Gastrocnemius medialis (tissue), 4 donors: ENCODE measurements at regions not wholly inside any gene's neighbourhood (a gene's known extent, or its start where the extent isn't known, plus 50 kb on each side); places are given as distances from the start of the nearest gene placed in this dataset.

ENCODE experiments used
- ATAC-seq, 2 donors: fragments of 150-250 bp; one replicate each; pipeline ENCODE4 v1.9.1; 2016
- DNase-seq, 2 donors: peaks; one replicate each; pipeline ENCODE4 v3.0.0-alpha.2; 2019
- H3K27ac ChIP-seq, 4 donors: fragments of 200-600 bp; sonication (generic); 1 replicate in 1 of 4; 2 replicates in 3 of 4; pipeline ENCODE4 v1.5.1; 2016 to 2018; ENCODE audit warnings: mild to moderate bottlenecking in 2 of 4, moderate library complexity in 1 of 4
- H3K27me3 ChIP-seq, 3 donors: fragments of 200-600 bp; sonication (generic) in 2 of 3; 1 replicate in 1 of 3; 2 replicates in 2 of 3; pipeline versions ENCODE4 v1.5.1 to v1.6.0; 2016 to 2019; ENCODE audit warnings: mild to moderate bottlenecking in 1 of 3, moderate library complexity in 1 of 3
- H3K36me3 ChIP-seq, 2 donors: fragments of 200-600 bp; sonication (generic) in 1 of 2; one replicate each; pipeline ENCODE4 v1.5.1; 2017 to 2018
- H3K4me1 ChIP-seq, 2 donors: fragments of 200-600 bp; sonication (generic) in 1 of 2; one replicate each; pipeline ENCODE4 v1.5.1; 2016 to 2017; ENCODE audit warnings: mild to moderate bottlenecking in 2 of 2
- H3K4me3 ChIP-seq, 4 donors: fragments of 200-600 bp; sonication (generic) in 3 of 4; 1 replicate in 1 of 4; 2 replicates in 3 of 4; pipeline ENCODE4 v1.5.1; 2016 to 2019; ENCODE audit warnings: mild to moderate bottlenecking in 2 of 4
- H3K9me3 ChIP-seq, 3 donors: fragments of 200-600 bp; sonication (generic) in 2 of 3; 1 replicate in 1 of 3; 2 replicates in 2 of 3; pipeline ENCODE4 v1.5.1; 2016 to 2019
- POLR2A ChIP-seq, 2 donors: fragments of 450-650 bp; IDR thresholded peaks; one replicate each; pipeline ENCODE4 v1.6.1; 2017; ENCODE audit warnings: antibody characterized with exemption in 2 of 2, mild to moderate bottlenecking in 2 of 2, moderate library complexity in 2 of 2
- in situ Hi-C, 4 donors: fragments of 200-750 bp; cut with MboI; loops; one replicate each; pipeline versions ENCODE4 v1.15.0 to v1.8.0; 2017; ENCODE audit warnings: low sequenced_read_pairs in 4 of 4
- intact Hi-C: fragments of 100-400 bp; cut with DNase I; formaldehyde crosslinking; loops from one replicate; pipeline ENCODE4 v1.15.1; 2023; ENCODE audit warnings: low total_unique reads
- TF ChIP-seq, protein P1 (sequence below), 5 experiments: fragments of 450-650 bp in 3 of 5; fragments of 200-600 bp in 2 of 5; sonication (generic) in 2 of 5; IDR thresholded peaks in 4 of 5; conservative IDR thresholded peaks in 1 of 5; 1 replicate in 4 of 5; 2 replicates in 1 of 5; pipeline ENCODE4 v1.5.1; 2016 to 2019; ENCODE audit warnings: antibody characterized with exemption in 5 of 5, mild to moderate bottlenecking in 3 of 5, moderate library complexity in 3 of 5

DNA sequence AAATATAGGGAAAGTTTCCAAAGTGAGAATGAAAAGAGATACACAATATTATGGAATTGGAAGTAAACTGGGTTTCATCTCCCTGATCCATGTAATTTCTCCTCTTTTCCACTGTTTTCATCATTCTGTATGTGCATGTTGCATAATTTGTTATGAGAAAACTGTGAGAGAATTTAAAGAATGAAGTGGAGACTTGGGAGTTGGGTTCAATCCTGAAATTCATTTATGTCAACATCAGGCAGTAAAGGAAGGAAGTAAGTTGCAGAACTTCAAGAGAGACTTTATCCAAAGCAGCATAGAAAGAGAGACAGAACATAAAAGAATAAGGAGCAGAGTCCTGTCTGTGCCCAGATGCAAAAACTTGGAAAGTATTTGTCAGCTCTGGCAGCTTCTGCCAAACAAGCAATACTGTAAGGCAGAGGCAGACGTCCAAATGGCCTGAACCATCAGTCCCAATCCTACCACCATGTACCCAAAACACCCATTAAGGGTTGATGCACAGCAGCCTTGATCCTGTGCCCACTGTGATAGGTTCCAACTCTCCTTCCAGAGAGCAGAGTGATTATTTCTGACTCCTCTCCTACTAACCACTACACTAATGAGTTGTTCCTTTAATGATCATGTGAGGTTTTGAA, 425.3 kb upstream of the CDH6 start:
- no peak for DNase-seq
- Histone ChIP-seq H3K27ac (no peak overlapping the region), H3K27me3 (no peaks in the 10 kb centered on the region), H3K4me1 (no peaks in the 10 kb centered on the region), H3K9me3 (no peaks in the 10 kb centered on the region), H3K36me3 (no peaks in the 10 kb centered on the region), H3K4me3 (no peak overlapping the region)
- in situ Hi-C loops: no loop called here
- intact Hi-C loops: no loop called here
- no peak for ATAC-seq
- TF ChIP-seq, protein P1, sequence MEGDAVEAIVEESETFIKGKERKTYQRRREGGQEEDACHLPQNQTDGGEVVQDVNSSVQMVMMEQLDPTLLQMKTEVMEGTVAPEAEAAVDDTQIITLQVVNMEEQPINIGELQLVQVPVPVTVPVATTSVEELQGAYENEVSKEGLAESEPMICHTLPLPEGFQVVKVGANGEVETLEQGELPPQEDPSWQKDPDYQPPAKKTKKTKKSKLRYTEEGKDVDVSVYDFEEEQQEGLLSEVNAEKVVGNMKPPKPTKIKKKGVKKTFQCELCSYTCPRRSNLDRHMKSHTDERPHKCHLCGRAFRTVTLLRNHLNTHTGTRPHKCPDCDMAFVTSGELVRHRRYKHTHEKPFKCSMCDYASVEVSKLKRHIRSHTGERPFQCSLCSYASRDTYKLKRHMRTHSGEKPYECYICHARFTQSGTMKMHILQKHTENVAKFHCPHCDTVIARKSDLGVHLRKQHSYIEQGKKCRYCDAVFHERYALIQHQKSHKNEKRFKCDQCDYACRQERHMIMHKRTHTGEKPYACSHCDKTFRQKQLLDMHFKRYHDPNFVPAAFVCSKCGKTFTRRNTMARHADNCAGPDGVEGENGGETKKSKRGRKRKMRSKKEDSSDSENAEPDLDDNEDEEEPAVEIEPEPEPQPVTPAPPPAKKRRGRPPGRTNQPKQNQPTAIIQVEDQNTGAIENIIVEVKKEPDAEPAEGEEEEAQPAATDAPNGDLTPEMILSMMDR (IDR thresholded peaks at IDR 0.05 in 4 of 5, conservative IDR thresholded peaks at IDR 0.05 in 1 of 5): no peak
- TF ChIP-seq POLR2A (IDR thresholded peaks at IDR 0.05): no peak

- H3K4me3 ChIP-seq: no peak overlapping the region
- ATAC-seq: no peak
- H3K9me3 ChIP-seq: no peaks in the 10 kb centered on the region
- no peak for DNase-seq
- H3K27me3 ChIP-seq: no peaks in the 10 kb centered on the region
- no peak overlapping the region for H3K27ac ChIP-seq
- no peaks in the 10 kb centered on the region for H3K4me1 ChIP-seq
- H3K36me3 ChIP-seq: no peaks in the 10 kb centered on the region
- no peak for TF ChIP-seq POLR2A (IDR thresholded peaks at IDR 0.05)
- TF ChIP-seq, protein P1 (IDR thresholded peaks at IDR 0.05 in 4 of 5, conservative IDR thresholded peaks at IDR 0.05 in 1 of 5): no peak
- intact Hi-C loops: no loop called here
- in situ Hi-C loops: no loop called here
Measured at GRCh38 chr5:30765706-30766105, 427.8 kb upstream of the CDH6 start.

GRCh38 chr5:30765227-30765626, 428.3 kb upstream of the CDH6 start:
- in situ Hi-C loops (no loop called here), intact Hi-C loops (no loop called here)
- no peaks in the 10 kb centered on the region for H3K9me3 ChIP-seq

GRCh38 chr5:30764704-30765103, 428.8 kb upstream of the CDH6 start:
- Histone ChIP-seq H3K27ac (no peak overlapping the region), H3K9me3 (no peaks in the 10 kb centered on the region), H3K4me1 (no peaks in the 10 kb centered on the region), H3K27me3 (no peaks in the 10 kb centered on the region), H3K4me3 (no peak overlapping the region), H3K36me3 (no peaks in the 10 kb centered on the region)
- TF ChIP-seq, protein P1 (IDR thresholded peaks at IDR 0.05 in 4 of 5, conservative IDR thresholded peaks at IDR 0.05 in 1 of 5): no peak
- TF ChIP-seq POLR2A (IDR thresholded peaks at IDR 0.05): no peak
- DNase-seq: no peak
- ATAC-seq: no peak
- in situ Hi-C loops (no loop called here), intact Hi-C loops (no loop called here)

More at GRCh38 chr5:30765227-30765626, 428.3 kb upstream of the CDH6 start:
- no peak overlapping the region for H3K27ac ChIP-seq
- no peaks in the 10 kb centered on the region for H3K36me3 ChIP-seq
- H3K27me3 ChIP-seq: no peaks in the 10 kb centered on the region
- ATAC-seq (no peak), DNase-seq (no peak)
- no peaks in the 10 kb centered on the region for H3K4me1 ChIP-seq
- no peak for TF ChIP-seq POLR2A (IDR thresholded peaks at IDR 0.05)
- TF ChIP-seq, protein P1 (IDR thresholded peaks at IDR 0.05 in 4 of 5, conservative IDR thresholded peaks at IDR 0.05 in 1 of 5): no peak
- H3K4me3 ChIP-seq: no peak overlapping the region

DNA sequence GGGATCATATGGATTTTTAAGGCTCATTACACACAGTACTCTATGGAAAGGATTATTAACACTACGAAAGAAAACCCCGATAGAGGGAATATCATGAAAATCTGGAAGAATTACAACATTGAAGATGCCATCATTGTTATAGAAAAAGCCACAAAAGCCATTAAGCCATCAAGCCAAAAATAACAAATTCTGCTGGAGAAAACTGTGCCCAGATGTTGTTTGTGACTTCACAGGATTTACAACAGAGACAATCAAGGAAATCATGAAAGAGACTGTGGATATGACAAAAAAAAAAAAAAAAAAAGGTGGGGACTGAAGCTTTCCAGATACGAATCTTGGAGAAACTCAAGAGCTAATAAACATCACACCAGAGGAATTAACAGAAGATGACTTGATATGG, 433.8 kb upstream of the CDH6 start:
- Histone ChIP-seq H3K4me3 (no peak overlapping the region), H3K4me1 (no peaks in the 10 kb centered on the region), H3K27ac (no peak overlapping the region), H3K9me3 (no peaks in the 10 kb centered on the region), H3K36me3 (no peaks in the 10 kb centered on the region), H3K27me3 (no peaks in the 10 kb centered on the region)
- TF ChIP-seq, protein P1 (IDR thresholded peaks at IDR 0.05 in 4 of 5, conservative IDR thresholded peaks at IDR 0.05 in 1 of 5): no peak
- no peak for TF ChIP-seq POLR2A (IDR thresholded peaks at IDR 0.05)
- ATAC-seq (no peak), DNase-seq (no peak)
- in situ Hi-C loops: no loop called here
- intact Hi-C loops: no loop called here
